HFF-Myc (cell line): ENCODE measurements at regions not wholly inside any gene's neighbourhood (a gene's known extent, or its start where the extent isn't known, plus 50 kb on each side); places are given as distances from the start of the nearest gene placed in this dataset.

Experiments
- DNase-seq: peaks from one replicate; pipeline ENCODE4 v3.0.0-alpha.2; 2011; ENCODE audit warnings: low read depth; ENCODE audit errors: extremely low read depth
- H3K4me3 ChIP-seq: replicated peaks from 2 replicates; pipeline ENCODE4 v1.5.1; 2011; ENCODE audit warnings: low read depth, mild to moderate bottlenecking, control low read depth, low read length
- TF ChIP-seq, protein P1 (sequence below): IDR thresholded peaks from 2 replicates; pipeline ENCODE4 v1.5.1; 2012; ENCODE audit warnings: mild to moderate bottlenecking, low read depth, low read length, control low read depth; ENCODE audit errors: missing control alignments

DNA sequence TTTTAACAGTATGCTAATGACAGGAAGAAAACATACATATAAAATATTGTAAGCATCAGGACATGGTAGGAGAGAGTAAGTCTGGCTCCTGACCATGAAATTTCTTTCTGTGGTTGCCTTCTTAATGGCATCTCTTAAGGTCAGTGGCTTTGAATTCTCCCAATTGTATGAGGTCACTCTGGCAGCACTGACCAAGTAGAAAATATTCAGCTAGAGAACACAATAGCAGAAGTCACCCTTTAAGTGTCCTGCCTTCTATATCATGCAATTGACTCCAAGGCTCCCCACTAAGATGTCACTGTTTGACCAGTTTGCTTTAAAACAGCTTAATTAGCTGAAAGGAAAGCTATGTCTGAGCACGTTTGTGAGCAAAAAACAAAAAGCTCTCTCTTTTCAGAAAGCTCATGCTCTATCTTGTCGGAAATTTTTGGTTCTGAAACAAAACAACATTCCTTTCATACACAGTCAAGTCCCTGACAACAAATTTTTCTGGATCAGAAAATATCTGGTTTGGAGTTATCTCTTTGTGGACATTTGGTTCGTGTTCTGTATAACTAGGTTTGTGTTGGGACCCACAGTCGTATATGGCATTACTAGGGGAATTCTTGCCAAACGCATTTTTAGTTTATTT, 120.9 kb upstream of the IFNGR1 start:
- no peak for DNase-seq

DNA sequence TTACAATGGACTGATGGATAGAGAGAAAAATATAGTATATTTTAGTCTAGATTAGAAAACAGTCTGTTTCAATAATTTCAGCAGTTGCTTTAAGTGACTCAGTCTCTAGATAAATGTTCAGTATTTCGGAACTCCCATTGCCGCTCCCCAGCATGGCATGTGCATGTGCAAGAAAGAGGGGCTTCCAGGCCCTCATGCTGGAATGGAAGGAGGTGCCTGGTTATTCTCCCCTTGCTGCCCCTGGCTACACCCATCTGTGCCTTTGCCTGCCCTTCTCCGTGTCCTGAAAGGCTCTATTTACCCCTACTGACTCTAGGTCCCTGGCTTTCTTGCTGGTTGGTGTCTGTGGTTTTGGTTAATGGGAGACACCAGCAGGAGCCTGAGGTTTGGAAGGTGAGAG, 115.7 kb upstream of the IFNGR1 start:
- H3K4me3 ChIP-seq, result no peak overlapping the region
- TF ChIP-seq, protein P1, sequence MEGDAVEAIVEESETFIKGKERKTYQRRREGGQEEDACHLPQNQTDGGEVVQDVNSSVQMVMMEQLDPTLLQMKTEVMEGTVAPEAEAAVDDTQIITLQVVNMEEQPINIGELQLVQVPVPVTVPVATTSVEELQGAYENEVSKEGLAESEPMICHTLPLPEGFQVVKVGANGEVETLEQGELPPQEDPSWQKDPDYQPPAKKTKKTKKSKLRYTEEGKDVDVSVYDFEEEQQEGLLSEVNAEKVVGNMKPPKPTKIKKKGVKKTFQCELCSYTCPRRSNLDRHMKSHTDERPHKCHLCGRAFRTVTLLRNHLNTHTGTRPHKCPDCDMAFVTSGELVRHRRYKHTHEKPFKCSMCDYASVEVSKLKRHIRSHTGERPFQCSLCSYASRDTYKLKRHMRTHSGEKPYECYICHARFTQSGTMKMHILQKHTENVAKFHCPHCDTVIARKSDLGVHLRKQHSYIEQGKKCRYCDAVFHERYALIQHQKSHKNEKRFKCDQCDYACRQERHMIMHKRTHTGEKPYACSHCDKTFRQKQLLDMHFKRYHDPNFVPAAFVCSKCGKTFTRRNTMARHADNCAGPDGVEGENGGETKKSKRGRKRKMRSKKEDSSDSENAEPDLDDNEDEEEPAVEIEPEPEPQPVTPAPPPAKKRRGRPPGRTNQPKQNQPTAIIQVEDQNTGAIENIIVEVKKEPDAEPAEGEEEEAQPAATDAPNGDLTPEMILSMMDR, result no peak
- DNase-seq, result no peak

More for the DNA sequence above, 120.9 kb upstream of the IFNGR1 start:
- TF ChIP-seq, protein P1, result no peak
- H3K4me3 ChIP-seq, result no peak overlapping the region

DNA sequence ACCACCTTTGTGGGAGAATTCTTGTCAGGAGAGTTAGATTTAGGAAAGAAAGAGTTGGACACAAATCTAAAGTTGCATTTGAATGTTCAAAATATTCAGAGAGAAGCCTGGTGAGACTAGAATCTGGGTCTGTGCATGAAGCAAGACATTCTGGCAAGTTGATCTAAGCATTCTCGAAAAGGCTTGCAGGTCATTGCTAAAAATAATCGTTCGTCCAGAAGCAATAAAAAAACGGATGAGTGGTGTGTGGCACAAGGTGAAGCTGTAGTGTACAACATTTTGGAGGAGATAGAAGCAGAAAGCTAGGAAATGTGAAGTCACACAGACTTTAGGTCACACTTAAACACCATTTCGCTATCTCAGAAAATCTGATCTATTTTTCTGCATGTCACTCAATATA, 114.9 kb upstream of the IFNGR1 start:
- TF ChIP-seq, protein P1, result no peak
- DNase-seq, result no peak
- no peak overlapping the region for H3K4me3 ChIP-seq

DNA sequence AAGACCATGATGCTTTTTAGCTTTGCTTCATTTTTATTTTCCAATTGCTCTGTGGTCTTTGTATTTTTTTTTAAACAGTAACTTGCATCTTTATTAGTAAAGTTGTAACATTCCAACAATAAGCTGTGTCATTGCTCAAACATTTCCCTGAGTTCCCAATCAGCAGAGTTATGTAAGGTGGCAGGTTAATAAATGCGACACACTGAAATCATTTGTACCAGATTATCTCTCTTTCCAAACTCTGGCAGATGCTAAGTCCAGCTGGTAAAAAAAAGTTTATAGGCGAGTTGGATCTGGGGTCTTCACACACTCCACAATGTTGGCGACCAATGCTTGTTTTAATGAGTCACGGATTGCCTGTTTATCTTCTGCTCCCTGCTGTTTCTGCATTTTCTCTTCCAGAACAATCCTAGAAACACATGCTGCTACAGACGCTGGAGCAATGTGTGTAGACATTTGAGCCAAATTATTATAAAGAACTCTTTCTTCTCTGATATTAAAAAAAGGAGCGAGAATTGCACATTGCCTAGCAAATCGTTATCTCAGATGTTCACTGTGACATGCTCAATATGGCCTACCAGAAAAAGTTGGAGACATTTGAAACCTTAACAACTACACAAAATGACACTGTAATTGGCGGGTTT, 113.6 kb upstream of the IFNGR1 start:
- no peak overlapping the region for H3K4me3 ChIP-seq
- no peak for DNase-seq
- TF ChIP-seq, protein P1, result no peak

DNA sequence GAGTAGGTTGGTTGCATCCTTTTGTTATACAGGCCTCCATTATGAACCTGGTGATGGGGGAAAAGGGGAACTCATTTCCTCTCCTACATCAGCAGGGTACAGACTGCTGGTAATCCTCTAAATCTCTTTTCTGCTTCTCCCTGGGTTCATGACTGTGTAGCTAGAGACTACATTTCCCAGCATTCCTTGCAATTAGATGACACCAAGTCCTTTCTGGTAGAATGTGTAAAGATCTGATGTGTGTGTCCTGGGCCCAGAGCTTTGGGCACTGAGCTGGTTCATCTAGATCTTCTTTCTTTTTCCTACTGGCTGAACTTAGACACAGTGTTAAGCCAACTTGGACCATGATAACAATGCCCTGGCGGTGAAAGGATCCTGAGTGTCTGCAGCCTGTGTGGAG, 104.7 kb upstream of the IFNGR1 start:
- TF ChIP-seq, protein P1, result no peak
- no peak for DNase-seq
- H3K4me3 ChIP-seq, result no peak overlapping the region

DNA sequence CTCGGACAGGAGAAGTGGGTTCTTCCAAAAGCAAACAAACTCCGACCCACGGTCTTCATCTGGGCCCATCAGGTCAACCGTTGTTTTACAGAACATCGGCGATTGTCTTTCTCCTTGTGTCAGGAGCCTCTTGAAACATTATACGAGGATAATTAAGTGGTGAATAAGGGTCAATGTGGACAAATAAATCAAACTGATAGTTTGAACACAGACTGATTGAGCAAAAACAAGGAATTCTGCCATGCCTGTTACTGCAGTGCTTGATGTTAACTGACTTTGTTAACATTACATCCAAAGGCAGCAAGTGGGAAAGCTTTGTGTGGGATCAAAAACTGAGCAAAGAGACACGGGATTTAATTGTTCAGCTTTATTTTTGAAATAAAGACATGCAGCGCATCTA, 101.1 kb upstream of the IFNGR1 start:
- no peak overlapping the region for H3K4me3 ChIP-seq
- no peak for DNase-seq
- TF ChIP-seq, protein P1, result no peak
